Epithelial cell of proximal tubule (primary cell): ENCODE measurements at regions not wholly inside any gene's neighbourhood (a gene's known extent, or its start where the extent isn't known, plus 50 kb on each side); places are given as distances from the start of the nearest gene placed in this dataset.

Source experiments
- DNase-seq: peaks from one replicate; pipeline ENCODE4 v3.0.0-alpha.2; 2011; ENCODE audit warnings: low read depth
- H3K4me3 ChIP-seq: 2 replicates; pipeline ENCODE4 v1.5.1; 2011; ENCODE audit warnings: low read depth, mild to moderate bottlenecking, low read length
- CTCF ChIP-seq: conservative IDR thresholded peaks from 2 replicates; pipeline ENCODE4 v1.5.1; 2012; ENCODE audit warnings: low read depth, mild to moderate bottlenecking, low read length

- TF ChIP-seq CTCF = no peak
- no peak for DNase-seq
- H3K4me3 ChIP-seq = no peak overlapping the region
These were observed 92.3 kb downstream of the GYPC start for GRCh38 chr2:126748188-126748760.

- no peak overlapping the region for H3K4me3 ChIP-seq
- DNase-seq = no peak
- no peak for TF ChIP-seq CTCF
These were observed 93.1 kb downstream of the GYPC start for GRCh38 chr2:126748929-126749518.

- no peak for DNase-seq
- TF ChIP-seq CTCF = peak; percentile 19
- H3K4me3 ChIP-seq = no peak overlapping the region
These were observed 93.6 kb downstream of the GYPC start for GRCh38 chr2:126749537-126749936.

GRCh38 chr2:126750506-126750905, 94.5 kb downstream of the GYPC start:
- TF ChIP-seq CTCF = no peak
- no peak overlapping the region for H3K4me3 ChIP-seq
- no peak for DNase-seq

- no peak for TF ChIP-seq CTCF
- no peak overlapping the region for H3K4me3 ChIP-seq
- DNase-seq = no peak
These were observed 95.5 kb downstream of the GYPC start for GRCh38 chr2:126751477-126751876.

- no peak for DNase-seq
- no peak for TF ChIP-seq CTCF
- H3K4me3 ChIP-seq = no peak overlapping the region
These were observed 96.9 kb downstream of the GYPC start for GRCh38 chr2:126752876-126753275.
